ENCODE measurements at regions not wholly inside any gene's neighbourhood (a gene's known extent, or its start where the extent isn't known, plus 50 kb on each side); places are given as distances from the start of the nearest gene placed in this dataset.

- WGBS, 3 donors: 64 to 73% (median 67%) methylated on average over 4 of the region's 4 CpGs
- no peaks in the 10 kb centered on the region for H3K36me3 ChIP-seq (ENCODE audit: insufficient read depth in 1 of 2, low read depth in 1 of 2)
- intact Hi-C loops (cut with DNase I): no loop called here
- H3K4me1 ChIP-seq: no peaks in the 10 kb centered on the region
- no peak overlapping the region for H3K4me3 ChIP-seq
- DNase-seq (no peak), ATAC-seq (no peak)
- H3K27ac ChIP-seq: no peak overlapping the region
- H3K9me3 ChIP-seq: no peaks in the 10 kb centered on the region
- no peaks in the 10 kb centered on the region for H3K27me3 ChIP-seq (ENCODE audit: insufficient read depth in 3 of 3, low read length in 2 of 3)
- TF ChIP-seq CTCF (IDR thresholded peaks at IDR 0.05): no peak
These were observed 114.1 kb upstream of the PPARGC1A start for GRCh38 chr4:24003926-24004325.

- no peak for TF ChIP-seq CTCF (IDR thresholded peaks at IDR 0.05)
- Histone ChIP-seq H3K27ac (no peak overlapping the region), H3K36me3 (ENCODE audit: insufficient read depth in 1 of 2, low read depth in 1 of 2) (no peaks in the 10 kb centered on the region), H3K9me3 (no peaks in the 10 kb centered on the region), H3K4me1 (no peaks in the 10 kb centered on the region), H3K27me3 (ENCODE audit: insufficient read depth in 3 of 3, low read length in 2 of 3) (no peaks in the 10 kb centered on the region), H3K4me3 (no peak overlapping the region)
- WGBS, 3 donors: 45 to 51% (median 50%) methylated on average over 3 of the region's 3 CpGs
- DNase-seq (no peak), ATAC-seq (no peak)
- intact Hi-C loops (cut with DNase I): no loop called here
These were observed 113.6 kb upstream of the PPARGC1A start for GRCh38 chr4:24003496-24003895.

- no peak for DNase-seq
- intact Hi-C loops (cut with DNase I): no loop called here
- H3K27ac ChIP-seq: no peak overlapping the region
- WGBS, 3 donors: 82 to 85% (median 85%) methylated on average over 7 of the region's 7 CpGs
- no peak for ATAC-seq
- no peaks in the 10 kb centered on the region for H3K27me3 ChIP-seq (ENCODE audit: insufficient read depth in 3 of 3, low read length in 2 of 3)
- no peak for TF ChIP-seq CTCF (IDR thresholded peaks at IDR 0.05)
- no peaks in the 10 kb centered on the region for H3K4me1 ChIP-seq
- H3K36me3 ChIP-seq (ENCODE audit: insufficient read depth in 1 of 2, low read depth in 1 of 2): no peaks in the 10 kb centered on the region
- no peaks in the 10 kb centered on the region for H3K9me3 ChIP-seq
- H3K4me3 ChIP-seq: no peak overlapping the region
These were observed 112.6 kb upstream of the PPARGC1A start for GRCh38 chr4:24002330-24002966.

- Histone ChIP-seq H3K9me3 (no peaks in the 10 kb centered on the region), H3K27me3 (ENCODE audit: insufficient read depth in 3 of 3, low read length in 2 of 3) (no peaks in the 10 kb centered on the region), H3K27ac (no peak overlapping the region), H3K4me3 (no peak overlapping the region), H3K4me1 (no peaks in the 10 kb centered on the region), H3K36me3 (ENCODE audit: insufficient read depth in 1 of 2, low read depth in 1 of 2) (no peaks in the 10 kb centered on the region)
- intact Hi-C loops (cut with DNase I): no loop called here
- ATAC-seq (no peak), DNase-seq (no peak)
- no peak for TF ChIP-seq CTCF (IDR thresholded peaks at IDR 0.05)
- WGBS, 3 donors: 67 to 68% (median 67%) methylated on average over 8 of the region's 8 CpGs
These were observed 111.9 kb upstream of the PPARGC1A start for GRCh38 chr4:24001486-24002329.
